ENCODE measurements at regions not wholly inside any gene's neighbourhood (a gene's known extent, or its start where the extent isn't known, plus 50 kb on each side); places are given as distances from the start of the nearest gene placed in this dataset.

- intact Hi-C loops (cut with DNase I; ENCODE audit: low total_unique reads) = no loop called here
- TF ChIP-seq, protein P1, sequence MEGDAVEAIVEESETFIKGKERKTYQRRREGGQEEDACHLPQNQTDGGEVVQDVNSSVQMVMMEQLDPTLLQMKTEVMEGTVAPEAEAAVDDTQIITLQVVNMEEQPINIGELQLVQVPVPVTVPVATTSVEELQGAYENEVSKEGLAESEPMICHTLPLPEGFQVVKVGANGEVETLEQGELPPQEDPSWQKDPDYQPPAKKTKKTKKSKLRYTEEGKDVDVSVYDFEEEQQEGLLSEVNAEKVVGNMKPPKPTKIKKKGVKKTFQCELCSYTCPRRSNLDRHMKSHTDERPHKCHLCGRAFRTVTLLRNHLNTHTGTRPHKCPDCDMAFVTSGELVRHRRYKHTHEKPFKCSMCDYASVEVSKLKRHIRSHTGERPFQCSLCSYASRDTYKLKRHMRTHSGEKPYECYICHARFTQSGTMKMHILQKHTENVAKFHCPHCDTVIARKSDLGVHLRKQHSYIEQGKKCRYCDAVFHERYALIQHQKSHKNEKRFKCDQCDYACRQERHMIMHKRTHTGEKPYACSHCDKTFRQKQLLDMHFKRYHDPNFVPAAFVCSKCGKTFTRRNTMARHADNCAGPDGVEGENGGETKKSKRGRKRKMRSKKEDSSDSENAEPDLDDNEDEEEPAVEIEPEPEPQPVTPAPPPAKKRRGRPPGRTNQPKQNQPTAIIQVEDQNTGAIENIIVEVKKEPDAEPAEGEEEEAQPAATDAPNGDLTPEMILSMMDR (IDR thresholded peaks at IDR 0.05) = no peak
- TF ChIP-seq POLR2A (IDR thresholded peaks at IDR 0.05) = no peak
- 27 to 42% methylated on average over 28 to 36 of the region's 36 CpGs for WGBS, 2 donors
- DNase-seq (ENCODE audit: low spot score in 2 of 2) = peak in 1 of 2 donors; percentile 56
- no peak overlapping the region for H3K4me3 ChIP-seq (ENCODE audit: low read depth, poor library complexity, severe bottlenecking)
Measured at GRCh38 chr9:93826209-93826608, 128.9 kb downstream of the BARX1 start.

- peak in 1 of 2 donors; percentile 54 for DNase-seq (ENCODE audit: low spot score in 2 of 2)
- intact Hi-C loops (cut with DNase I; ENCODE audit: low total_unique reads) = no loop called here
- H3K4me3 ChIP-seq (ENCODE audit: low read depth, poor library complexity, severe bottlenecking) = no peak overlapping the region
- TF ChIP-seq, protein P1 (IDR thresholded peaks at IDR 0.05) = no peak
- TF ChIP-seq POLR2A (IDR thresholded peaks at IDR 0.05) = no peak
- 87 to 91% methylated on average over 18 of the region's 18 CpGs for WGBS, 2 donors
Measured at GRCh38 chr9:93825348-93826115, 129.6 kb downstream of the BARX1 start.

DNA sequence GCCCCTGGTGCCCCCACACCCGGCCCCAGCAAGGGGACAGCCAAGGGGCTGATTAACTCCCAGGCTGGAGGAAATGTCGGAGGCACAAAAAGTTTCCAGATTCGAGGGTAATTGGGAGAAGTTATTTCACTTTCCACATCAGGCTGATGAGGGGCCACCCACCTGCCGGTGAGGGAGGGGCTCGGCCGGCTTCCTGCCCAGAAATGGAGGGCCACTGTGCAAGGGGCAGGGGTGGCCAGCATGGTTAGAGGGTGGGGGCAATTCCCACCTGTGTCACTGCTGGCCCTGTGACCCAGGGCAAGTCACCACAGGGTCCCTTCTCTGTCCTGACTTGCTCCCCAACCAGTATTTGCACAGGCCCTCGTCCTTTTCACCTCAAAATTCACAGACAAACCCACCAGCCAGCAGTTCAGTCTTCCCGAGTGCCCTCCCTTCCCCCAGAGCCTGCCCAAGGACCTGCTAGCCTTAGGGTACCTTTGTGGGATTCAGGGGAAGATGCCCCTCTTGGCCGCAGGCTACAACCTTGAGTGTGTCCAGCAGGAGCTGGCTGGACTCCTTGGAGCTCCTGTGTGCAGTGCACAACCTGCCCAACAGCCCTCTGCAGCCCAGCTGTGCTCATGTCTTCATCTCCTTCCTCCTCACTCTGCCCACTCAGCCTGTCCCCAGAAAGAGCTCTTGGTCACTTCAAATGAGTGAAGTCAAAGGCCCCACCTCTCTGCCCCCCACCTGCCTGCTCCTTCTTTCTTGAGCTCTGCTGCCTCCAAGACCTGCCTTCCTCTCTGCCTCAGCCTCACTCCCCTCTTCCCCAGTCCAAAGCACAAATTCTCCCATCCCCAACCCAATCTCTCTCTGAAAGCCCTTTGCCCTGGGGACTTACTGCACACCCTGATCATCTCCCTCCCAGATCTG lies 130.5 kb downstream of the BARX1 start:
- 57 to 69% methylated on average over 9 of the region's 9 CpGs for WGBS, 2 donors
- TF ChIP-seq POLR2A (IDR thresholded peaks at IDR 0.05) = no peak
- TF ChIP-seq, protein P1 (IDR thresholded peaks at IDR 0.05) = no peak
- no peak overlapping the region for H3K4me3 ChIP-seq (ENCODE audit: low read depth, poor library complexity, severe bottlenecking)
- intact Hi-C loops (cut with DNase I; ENCODE audit: low total_unique reads) = no loop called here
- peak in 1 of 2 donors; percentile 76 for DNase-seq (ENCODE audit: low spot score in 2 of 2)

GRCh38 chr9:93823245-93824072 lies 131.7 kb downstream of the BARX1 start:
- 85 to 90% methylated on average over 9 of the region's 9 CpGs for WGBS, 2 donors
- DNase-seq (ENCODE audit: low spot score in 2 of 2) = peak in 1 of 2 donors; percentile 70
- TF ChIP-seq, protein P1 (IDR thresholded peaks at IDR 0.05) = no peak
- TF ChIP-seq POLR2A (IDR thresholded peaks at IDR 0.05) = no peak

GRCh38 chr9:93822229-93822628 lies 132.9 kb downstream of the BARX1 start:
- no peak overlapping the region for H3K4me3 ChIP-seq (ENCODE audit: low read depth, poor library complexity, severe bottlenecking)
- TF ChIP-seq, protein P1 (IDR thresholded peaks at IDR 0.05) = no peak
- no peak for TF ChIP-seq POLR2A (IDR thresholded peaks at IDR 0.05)
- no peak for DNase-seq (ENCODE audit: low spot score in 2 of 2)
- intact Hi-C loops (cut with DNase I; ENCODE audit: low total_unique reads) = no loop called here
- 91 to 97% methylated on average over 6 of the region's 6 CpGs for WGBS, 2 donors

More at GRCh38 chr9:93823245-93824072, 131.7 kb downstream of the BARX1 start:
- intact Hi-C loops (cut with DNase I; ENCODE audit: low total_unique reads) = no loop called here
- no peak overlapping the region for H3K4me3 ChIP-seq (ENCODE audit: low read depth, poor library complexity, severe bottlenecking)
